C4-2B (cell line): ENCODE measurements at regions not wholly inside any gene's neighbourhood (a gene's known extent, or its start where the extent isn't known, plus 50 kb on each side); places are given as distances from the start of the nearest gene placed in this dataset.
"Not testable (repeated sequence)": the region's sequence is repeated elsewhere in the genome, so short reads cannot be mapped to it uniquely, and the experiment has no call there.

Experiments
- H3K27ac ChIP-seq: fragments of 450-650 bp; 2 replicates; pipeline ENCODE4 v1.5.1; 2017
- CTCF ChIP-seq: fragments of 450-650 bp; conservative IDR thresholded peaks from 2 replicates; pipeline ENCODE4 v1.5.1; 2017; ENCODE audit warnings: mild to moderate bottlenecking
- ZFX ChIP-seq: fragments of 450-650 bp; IDR thresholded peaks from 2 replicates; pipeline ENCODE4 v1.6.1; 2017

GRCh38 chr4:132662456-132662855, 486.6 kb upstream of the PCDH10 start:
- TF ChIP-seq CTCF (no peak), ZFX (no peak)
- no peak overlapping the region for H3K27ac ChIP-seq

DNA sequence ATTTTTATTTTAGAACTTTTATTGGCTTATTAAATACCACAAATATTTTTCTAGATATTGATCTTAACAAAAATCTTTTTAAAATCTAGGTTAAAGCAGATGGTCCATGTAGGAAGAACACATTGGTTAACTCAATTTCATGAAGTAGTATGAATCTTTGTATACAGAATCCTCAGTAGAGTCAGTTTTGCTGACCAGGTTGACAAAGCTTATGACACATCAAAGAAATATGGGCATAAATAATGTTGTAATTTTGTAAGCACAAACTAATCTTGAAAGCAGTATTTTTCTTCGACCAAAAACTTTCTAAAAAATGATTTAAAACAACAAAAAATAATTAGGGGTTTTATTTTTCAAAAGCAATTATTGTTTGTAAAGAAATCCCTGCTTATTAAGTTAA, 479.3 kb upstream of the PCDH10 start:
- no peak overlapping the region for H3K27ac ChIP-seq
- TF ChIP-seq ZFX (no peak), CTCF (no peak)

DNA sequence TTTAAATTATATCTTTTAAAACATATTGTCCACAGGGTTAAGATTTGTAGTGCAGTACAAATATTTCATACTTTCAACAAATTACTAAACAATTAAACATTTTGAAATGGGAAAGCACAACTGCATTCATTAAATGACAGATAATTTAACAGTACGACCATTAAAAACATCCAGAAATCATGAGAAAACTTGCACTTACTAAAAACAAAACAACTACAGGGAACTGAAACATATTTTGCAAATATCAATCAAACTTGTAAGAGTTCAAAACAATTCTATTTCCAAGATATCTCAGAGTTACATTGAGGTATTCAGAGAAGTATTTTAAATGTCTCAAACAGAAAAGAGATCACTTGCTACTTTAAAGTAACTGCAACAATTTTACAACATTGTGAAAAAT, 478.5 kb upstream of the PCDH10 start:
- TF ChIP-seq CTCF, result no peak
- TF ChIP-seq ZFX, result no peak
- no peak overlapping the region for H3K27ac ChIP-seq

DNA sequence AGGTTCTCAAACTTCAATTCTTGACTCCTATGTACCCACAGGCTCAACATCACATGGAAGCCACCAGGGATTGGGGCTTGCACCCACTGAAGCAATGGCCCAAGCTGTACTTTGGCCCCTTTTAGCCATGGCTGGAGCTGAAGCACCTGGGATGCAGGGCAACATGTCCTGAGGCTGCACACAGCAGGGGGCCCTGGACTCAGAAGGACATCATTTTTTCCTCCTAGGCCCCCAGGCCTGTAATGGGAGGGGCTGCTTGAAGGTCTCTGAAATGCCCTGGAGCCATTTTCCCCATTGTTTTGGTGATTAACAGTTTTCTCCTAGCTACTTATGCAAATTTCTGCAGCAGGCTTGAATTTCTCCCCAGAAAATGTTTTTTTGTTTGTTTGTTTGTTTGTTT, 465.1 kb upstream of the PCDH10 start:
- TF ChIP-seq CTCF, result no peak
- TF ChIP-seq ZFX, result no peak

GRCh38 chr4:132691026-132691425, 458.1 kb upstream of the PCDH10 start:
- no peak overlapping the region for H3K27ac ChIP-seq
- TF ChIP-seq ZFX (no peak), CTCF (no peak)

More for the DNA sequence above, 465.1 kb upstream of the PCDH10 start:
- H3K27ac ChIP-seq, result no peak overlapping the region

- no peak for TF ChIP-seq ZFX
- TF ChIP-seq CTCF, result no peak
Observed at GRCh38 chr4:132691668-132692067, 457.4 kb upstream of the PCDH10 start.

GRCh38 chr4:132694775-132695174, 454.3 kb upstream of the PCDH10 start:
- TF ChIP-seq CTCF (no peak), ZFX (no peak)

More at GRCh38 chr4:132691668-132692067, 457.4 kb upstream of the PCDH10 start:
- H3K27ac ChIP-seq, result no peak overlapping the region

DNA sequence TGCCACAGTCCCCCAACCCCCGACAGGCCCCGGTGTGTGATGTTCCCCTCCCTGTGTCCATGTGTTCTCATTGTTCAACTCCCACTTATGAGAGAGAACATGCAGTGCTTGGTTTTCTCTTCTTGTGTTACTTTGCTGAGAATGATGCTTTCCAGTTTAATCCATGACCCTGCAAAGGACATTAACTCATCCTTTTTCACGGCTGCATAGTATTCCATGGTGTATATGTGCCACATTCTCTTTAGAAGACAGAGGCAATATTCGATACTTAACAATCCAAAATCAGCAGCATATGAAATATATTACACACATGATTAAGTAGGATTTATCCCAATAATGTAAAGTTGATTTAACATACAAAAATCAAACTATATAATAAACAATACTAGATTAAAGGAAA, 451.6 kb upstream of the PCDH10 start:
- H3K27ac ChIP-seq, result not testable (repeated sequence)

More at GRCh38 chr4:132694775-132695174, 454.3 kb upstream of the PCDH10 start:
- H3K27ac ChIP-seq, result no peak overlapping the region
